Stomach (tissue), 4 donors: ENCODE measurements at regions not wholly inside any gene's neighbourhood (a gene's known extent, or its start where the extent isn't known, plus 50 kb on each side); places are given as distances from the start of the nearest gene placed in this dataset.

ENCODE experiments used
- EP300 ChIP-seq: sonication (generic); formaldehyde crosslinking; IDR thresholded peaks from one replicate; pipeline ENCODE4 v1.6.1; 2017; ENCODE audit warnings: antibody characterized with exemption
- POLR2A ChIP-seq, 4 donors: fragments of 450-650 bp; IDR thresholded peaks; one replicate each; pipeline ENCODE4 v1.6.1; 2016; ENCODE audit warnings: antibody characterized with exemption in 4 of 4, control low read depth in 2 of 4, mild to moderate bottlenecking in 1 of 4, moderate library complexity in 1 of 4
- POLR2AphosphoS5 ChIP-seq, 3 donors: sonication (generic); formaldehyde crosslinking; IDR thresholded peaks; one replicate each; pipeline ENCODE4 v1.6.1; 2016; ENCODE audit warnings: antibody characterized with exemption in 3 of 3
- TF ChIP-seq, protein P1 (sequence below), 7 experiments: fragments of 450-650 bp in 4 of 7; fragments of 200-600 bp in 3 of 7; sonication (generic) in 3 of 7; IDR thresholded peaks; one replicate each; pipeline ENCODE4 v1.5.1; 2016 to 2019; ENCODE audit warnings: antibody characterized with exemption in 7 of 7, control low read depth in 2 of 7, mild to moderate bottlenecking in 1 of 7

DNA sequence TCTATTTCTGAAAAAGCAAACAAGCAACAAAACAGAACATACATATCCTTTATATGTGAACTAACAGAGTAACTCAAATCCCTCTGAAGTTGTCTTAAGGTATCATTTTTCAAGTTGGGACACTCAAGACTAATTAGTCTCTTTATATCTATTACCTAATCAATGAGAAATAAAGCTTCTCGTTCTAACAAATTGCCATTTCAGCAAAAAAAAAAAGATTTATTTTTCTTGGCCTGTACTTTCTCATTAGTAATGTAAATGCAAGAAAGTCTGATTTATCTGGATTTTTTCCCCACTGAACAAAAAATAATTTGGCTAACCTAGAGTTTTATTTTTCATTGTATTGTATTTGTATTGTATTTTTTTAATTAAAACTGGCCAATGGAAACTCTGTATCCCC is 176.1 kb upstream of the NOL4 start:
- TF ChIP-seq, protein P1, sequence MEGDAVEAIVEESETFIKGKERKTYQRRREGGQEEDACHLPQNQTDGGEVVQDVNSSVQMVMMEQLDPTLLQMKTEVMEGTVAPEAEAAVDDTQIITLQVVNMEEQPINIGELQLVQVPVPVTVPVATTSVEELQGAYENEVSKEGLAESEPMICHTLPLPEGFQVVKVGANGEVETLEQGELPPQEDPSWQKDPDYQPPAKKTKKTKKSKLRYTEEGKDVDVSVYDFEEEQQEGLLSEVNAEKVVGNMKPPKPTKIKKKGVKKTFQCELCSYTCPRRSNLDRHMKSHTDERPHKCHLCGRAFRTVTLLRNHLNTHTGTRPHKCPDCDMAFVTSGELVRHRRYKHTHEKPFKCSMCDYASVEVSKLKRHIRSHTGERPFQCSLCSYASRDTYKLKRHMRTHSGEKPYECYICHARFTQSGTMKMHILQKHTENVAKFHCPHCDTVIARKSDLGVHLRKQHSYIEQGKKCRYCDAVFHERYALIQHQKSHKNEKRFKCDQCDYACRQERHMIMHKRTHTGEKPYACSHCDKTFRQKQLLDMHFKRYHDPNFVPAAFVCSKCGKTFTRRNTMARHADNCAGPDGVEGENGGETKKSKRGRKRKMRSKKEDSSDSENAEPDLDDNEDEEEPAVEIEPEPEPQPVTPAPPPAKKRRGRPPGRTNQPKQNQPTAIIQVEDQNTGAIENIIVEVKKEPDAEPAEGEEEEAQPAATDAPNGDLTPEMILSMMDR (IDR thresholded peaks at IDR 0.05) = no peak
- TF ChIP-seq POLR2AphosphoS5 (IDR thresholded peaks at IDR 0.05) (no peak), POLR2A (IDR thresholded peaks at IDR 0.05) (no peak), EP300 (no peak)
